Stimulated activated CD8-positive, alpha-beta memory T cell treated with anti-CD3 and anti-CD28 coated beads, Interleukin-2, amount 100 ng/mL, for 1 hour (primary cell): ENCODE measurements at regions not wholly inside any gene's neighbourhood (a gene's known extent, or its start where the extent isn't known, plus 50 kb on each side); places are given as distances from the start of the nearest gene placed in this dataset.
"Not testable (repeated sequence)": the region's sequence is repeated elsewhere in the genome, so short reads cannot be mapped to it uniquely, and the experiment has no call there.

Experiments used
- DNase-seq, 2 donors: peaks; one replicate each; pipeline ENCODE4 v3.0.0-alpha.2; 2020; ENCODE audit warnings: low read depth in 2 of 2

DNA sequence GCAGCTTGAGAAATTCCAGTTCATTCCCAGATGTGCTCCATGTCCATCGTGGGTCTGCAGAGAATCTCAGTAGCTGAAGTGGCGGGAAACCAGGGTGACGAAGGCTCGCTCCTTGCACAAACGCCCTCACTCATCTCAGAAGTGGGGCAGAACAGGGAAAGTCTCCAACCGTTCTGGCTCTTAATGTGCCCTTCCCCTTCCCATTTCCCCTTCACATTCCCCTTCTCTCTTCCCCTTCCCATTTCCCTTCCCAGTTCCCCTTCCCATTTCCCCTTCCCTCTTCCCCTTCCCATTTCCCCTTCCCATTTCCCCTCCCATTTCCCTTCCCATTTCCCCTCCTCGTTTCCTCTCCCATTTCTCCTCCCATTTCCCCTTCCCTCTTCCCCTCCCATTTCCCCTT lies 108.5 kb downstream of the OLFM1 start:
- not testable (repeated sequence) for DNase-seq

- DNase-seq: no peak
These were observed 109.0 kb downstream of the OLFM1 start for GRCh38 chr9:135196474-135196873.

DNA sequence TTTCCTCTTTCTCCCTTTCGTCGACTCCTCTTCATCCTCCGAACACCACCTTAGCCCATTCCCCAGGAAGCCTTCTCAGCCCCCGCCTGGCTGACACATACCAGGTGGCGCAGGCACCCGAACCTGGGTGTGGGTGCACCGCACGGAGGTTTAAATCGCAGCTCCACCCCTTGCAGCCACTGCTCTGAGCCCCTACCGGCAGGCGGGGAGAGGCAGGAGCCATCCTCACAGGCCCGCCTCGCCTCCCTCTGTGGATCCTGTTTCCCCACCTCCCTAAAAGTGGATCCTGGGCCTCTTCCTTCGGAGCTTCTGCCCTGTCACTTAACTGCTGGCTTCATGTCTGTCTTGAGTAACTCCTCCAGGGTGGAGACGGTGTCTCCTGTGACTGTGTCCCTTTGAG lies 110.7 kb downstream of the OLFM1 start:
- DNase-seq: no peak

GRCh38 chr9:135198586-135199285 lies 111.3 kb downstream of the OLFM1 start:
- no peak for DNase-seq

- no peak for DNase-seq
These were observed 112.0 kb downstream of the OLFM1 start for GRCh38 chr9:135199489-135199888.

DNA sequence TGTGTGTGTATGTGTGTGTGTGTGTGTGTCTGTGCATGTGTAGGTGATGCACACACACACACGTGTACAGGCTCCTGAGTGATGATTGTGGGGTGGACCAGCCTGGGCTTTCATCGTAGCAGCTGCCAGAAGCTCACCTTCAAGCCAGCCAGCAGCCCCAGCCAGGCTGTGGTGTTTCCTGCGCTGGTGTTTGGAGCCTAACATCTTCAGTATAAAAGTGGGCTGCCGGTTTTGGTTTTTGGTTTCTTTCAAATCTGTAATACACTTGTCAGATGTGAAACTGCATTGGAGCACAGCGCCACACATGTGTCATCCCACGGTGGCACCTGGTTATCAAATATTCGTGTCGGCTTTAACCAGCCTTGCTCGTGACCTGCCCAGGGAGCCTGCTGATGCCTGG lies 114.2 kb downstream of the OLFM1 start:
- no peak for DNase-seq

- DNase-seq: no peak
These were observed 116.7 kb downstream of the OLFM1 start for GRCh38 chr9:135204177-135204576.

DNA sequence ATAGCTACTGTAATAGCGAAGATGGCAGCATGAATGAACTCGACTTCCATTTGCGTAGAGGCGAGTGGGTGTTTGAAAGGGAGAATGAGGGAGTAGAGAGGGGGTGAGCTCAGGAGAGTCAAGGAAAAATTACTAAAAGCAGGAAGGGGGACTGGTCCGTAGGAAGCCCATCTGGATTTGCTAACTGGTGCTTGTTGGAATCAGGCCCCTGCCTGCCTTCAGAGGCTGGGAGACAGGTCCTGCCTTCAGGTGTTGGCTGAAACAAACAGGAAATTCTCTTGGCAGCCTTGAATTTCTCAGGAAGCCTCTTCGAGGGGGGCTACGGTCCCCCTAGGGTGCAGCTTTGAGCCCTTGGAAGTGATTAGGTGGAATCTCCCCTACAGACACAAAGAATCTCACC lies 121.7 kb downstream of the OLFM1 start:
- DNase-seq: no peak

- no peak for DNase-seq
These were observed 122.4 kb downstream of the OLFM1 start for GRCh38 chr9:135209852-135210251.

GRCh38 chr9:135210676-135211523 lies 123.4 kb downstream of the OLFM1 start:
- DNase-seq: no peak

GRCh38 chr9:135211524-135211890 lies 124.0 kb downstream of the OLFM1 start:
- no peak for DNase-seq

GRCh38 chr9:135212961-135213360 lies 125.5 kb downstream of the OLFM1 start:
- DNase-seq: no peak

- DNase-seq: no peak
These were observed 126.1 kb downstream of the OLFM1 start for GRCh38 chr9:135213566-135213965.

GRCh38 chr9:135214054-135214640 lies 126.7 kb downstream of the OLFM1 start:
- DNase-seq: no peak

GRCh38 chr9:135214706-135215105 lies 127.2 kb downstream of the OLFM1 start:
- no peak for DNase-seq

- no peak for DNase-seq
These were observed 128.2 kb downstream of the OLFM1 start for GRCh38 chr9:135215571-135216161.

GRCh38 chr9:135216236-135216635 lies 128.8 kb downstream of the OLFM1 start:
- no peak for DNase-seq

DNA sequence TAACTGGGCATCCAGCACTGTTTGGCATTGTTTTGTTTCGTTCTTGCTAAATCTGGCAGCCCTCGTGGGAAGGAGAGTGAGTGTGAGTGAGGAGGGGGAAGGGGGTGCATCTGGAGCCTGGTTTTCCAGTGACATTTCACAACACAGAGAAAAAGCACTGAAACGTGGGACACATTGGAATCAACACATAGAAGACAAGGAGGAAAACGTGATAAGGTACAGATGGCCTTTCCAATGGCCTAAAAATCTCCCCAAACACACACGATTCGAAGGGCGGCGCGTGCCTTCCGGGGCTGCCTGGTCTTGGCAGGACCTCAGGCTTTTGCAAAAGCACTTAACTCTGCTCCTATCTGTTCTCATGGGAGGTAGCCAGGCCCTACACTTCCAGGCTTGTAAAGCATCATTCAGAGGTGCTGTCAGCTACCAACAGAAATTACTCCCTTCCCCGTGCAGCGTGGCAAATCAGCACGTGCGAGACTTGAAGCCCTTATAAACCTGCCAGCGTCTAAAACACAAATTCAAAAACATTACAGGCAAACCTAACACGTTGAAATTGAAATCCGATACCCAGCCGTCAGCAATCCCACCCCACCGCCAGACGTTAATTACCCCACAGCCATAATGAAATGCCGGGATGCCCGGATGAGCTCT lies 129.4 kb downstream of the OLFM1 start:
- no peak for DNase-seq

GRCh38 chr9:135217836-135218235 lies 130.4 kb downstream of the OLFM1 start:
- no peak for DNase-seq

GRCh38 chr9:135218331-135219225 lies 131.1 kb downstream of the OLFM1 start:
- DNase-seq: no peak
